Stimulated activated CD8-positive, alpha-beta memory T cell treated with anti-CD3 and anti-CD28 coated beads, Interleukin-7, amount 100 ng/mL, for 48 hours (primary cell): ENCODE measurements at regions not wholly inside any gene's neighbourhood (a gene's known extent, or its start where the extent isn't known, plus 50 kb on each side); places are given as distances from the start of the nearest gene placed in this dataset.

ENCODE experiments used
- DNase-seq, 2 donors: peaks; one replicate each; pipeline ENCODE4 v3.0.0-alpha.2; 2020; ENCODE audit warnings: low read depth in 1 of 2; ENCODE audit errors: extremely low read depth in 1 of 2

GRCh38 chr7:132733860-132734259, 157.6 kb upstream of the PLXNA4 start:
- DNase-seq = no peak

GRCh38 chr7:132732321-132732865, 156.1 kb upstream of the PLXNA4 start:
- DNase-seq = no peak

GRCh38 chr7:132730105-132730504, 153.8 kb upstream of the PLXNA4 start:
- no peak for DNase-seq

- DNase-seq = no peak
Observed at GRCh38 chr7:132723506-132724081, 147.3 kb upstream of the PLXNA4 start.

- no peak for DNase-seq
Observed at GRCh38 chr7:132720835-132721234, 144.6 kb upstream of the PLXNA4 start.

GRCh38 chr7:132713893-132714292, 137.6 kb upstream of the PLXNA4 start:
- DNase-seq = no peak

GRCh38 chr7:132709971-132710567, 133.8 kb upstream of the PLXNA4 start:
- no peak for DNase-seq

GRCh38 chr7:132708470-132708869, 132.2 kb upstream of the PLXNA4 start:
- DNase-seq = no peak

GRCh38 chr7:132705146-132705545, 128.9 kb upstream of the PLXNA4 start:
- DNase-seq = no peak

- no peak for DNase-seq
Observed at GRCh38 chr7:132703742-132704141, 127.5 kb upstream of the PLXNA4 start.

- DNase-seq = no peak
Observed at GRCh38 chr7:132697003-132697402, 120.7 kb upstream of the PLXNA4 start.

GRCh38 chr7:132696332-132696731, 120.1 kb upstream of the PLXNA4 start:
- no peak for DNase-seq

- no peak for DNase-seq
Observed at GRCh38 chr7:132691201-132691600, 114.9 kb upstream of the PLXNA4 start.

GRCh38 chr7:132690174-132690573, 113.9 kb upstream of the PLXNA4 start:
- no peak for DNase-seq

GRCh38 chr7:132687981-132688383, 111.7 kb upstream of the PLXNA4 start:
- DNase-seq = no peak

GRCh38 chr7:132687016-132687415, 110.7 kb upstream of the PLXNA4 start:
- no peak for DNase-seq

GRCh38 chr7:132685277-132685676, 109.0 kb upstream of the PLXNA4 start:
- no peak for DNase-seq

GRCh38 chr7:132683896-132684690, 107.8 kb upstream of the PLXNA4 start:
- no peak for DNase-seq

- DNase-seq = no peak
Observed at GRCh38 chr7:132681951-132682350, 105.7 kb upstream of the PLXNA4 start.

- DNase-seq = no peak
Observed at GRCh38 chr7:132680590-132680989, 104.3 kb upstream of the PLXNA4 start.

- DNase-seq = no peak
Observed at GRCh38 chr7:132678656-132679055, 102.4 kb upstream of the PLXNA4 start.

- no peak for DNase-seq
Observed at GRCh38 chr7:132677918-132678317, 101.6 kb upstream of the PLXNA4 start.
